NCI-H1930 (cell line): ENCODE measurements at regions not wholly inside any gene's neighbourhood (a gene's known extent, or its start where the extent isn't known, plus 50 kb on each side); places are given as distances from the start of the nearest gene placed in this dataset.
"Not testable (repeated sequence)": the region's sequence is repeated elsewhere in the genome, so short reads cannot be mapped to it uniquely, and the experiment has no call there.

Experiments
- DNase-seq, 2 experiments: peaks; one replicate each; lab custom pipeline; 2025; lab: John Stamatoyannopoulos, UW

- DNase-seq: no peak
Observed at GRCh38 chr6:81465859-81466258, 286.6 kb downstream of the TENT5A start.

DNA sequence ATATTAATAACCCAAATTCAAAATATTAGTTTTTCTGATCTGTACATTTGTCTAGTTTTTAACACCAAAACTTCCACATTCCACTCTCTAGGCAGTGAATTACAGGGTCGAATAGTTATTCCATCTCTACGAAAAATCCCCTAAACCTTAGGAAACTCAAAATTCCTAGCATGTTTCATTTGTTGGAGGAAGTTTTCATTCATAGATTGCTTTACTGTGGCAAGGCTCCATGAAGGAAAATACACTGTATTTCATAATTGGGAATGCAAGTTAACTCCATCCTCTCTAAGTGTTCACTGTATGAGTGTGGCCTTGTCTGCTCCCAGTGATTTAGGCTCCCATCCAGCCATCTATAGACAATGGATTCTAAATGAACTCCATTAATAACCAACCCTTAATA, 296.1 kb downstream of the TENT5A start:
- no peak for DNase-seq

DNA sequence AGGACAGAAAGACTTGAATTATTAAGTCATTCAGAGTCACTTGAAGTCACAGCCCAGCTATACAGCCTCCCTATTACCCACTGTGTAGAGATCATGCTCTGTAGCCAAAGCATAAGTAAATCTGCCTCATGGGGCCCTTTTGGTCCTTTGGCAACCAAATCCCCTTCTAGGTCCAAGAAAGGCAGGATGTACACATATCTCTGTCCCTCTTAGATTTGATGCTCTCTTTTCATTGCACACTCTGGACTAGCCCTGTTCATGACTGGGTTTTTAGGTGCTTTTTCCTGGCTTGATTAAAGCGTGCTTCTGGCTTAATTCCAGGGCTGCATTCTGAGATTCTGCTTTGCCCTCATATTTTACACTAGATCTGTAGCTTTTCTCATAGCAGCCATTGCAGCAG, 296.8 kb downstream of the TENT5A start:
- DNase-seq: no peak

DNA sequence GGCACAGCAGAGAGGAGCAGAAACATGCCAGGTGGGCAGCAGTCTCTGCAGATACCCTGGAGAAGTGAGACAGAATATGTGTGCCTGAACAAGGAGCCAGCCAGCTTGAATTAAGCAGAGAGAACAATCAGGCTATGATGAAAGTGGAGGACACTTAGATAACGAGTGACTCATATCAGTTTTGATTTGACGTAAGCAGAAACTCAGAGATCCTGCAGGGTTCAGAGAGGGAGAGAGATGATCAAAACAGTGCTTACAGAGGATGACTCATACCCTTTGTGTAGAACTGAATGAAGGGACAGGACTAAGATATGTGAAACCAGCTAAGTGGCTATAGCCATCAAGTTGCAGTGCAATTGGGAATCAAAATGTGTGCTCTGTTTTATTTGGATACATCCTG, 300.7 kb downstream of the TENT5A start:
- DNase-seq: no peak

DNA sequence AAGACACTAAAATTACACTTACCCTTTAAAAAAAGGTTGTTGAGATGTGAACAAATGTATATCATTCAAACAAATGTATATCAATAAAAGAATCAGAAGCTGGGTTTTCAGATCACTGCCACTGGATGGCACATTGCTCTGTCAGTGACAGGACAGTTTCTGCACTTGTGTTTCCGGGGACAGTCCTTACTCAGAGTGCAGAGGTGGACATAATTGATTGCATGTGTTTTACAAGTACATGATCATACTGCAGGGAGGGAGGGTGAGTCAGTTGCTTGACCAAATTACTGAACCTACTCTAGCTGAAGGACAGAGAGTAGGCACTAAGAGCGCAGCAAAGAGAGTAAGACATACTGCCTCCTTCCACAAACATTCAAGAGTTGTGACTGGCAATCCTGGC, 302.3 kb downstream of the TENT5A start:
- no peak for DNase-seq

GRCh38 chr6:81446509-81446908, 306.0 kb downstream of the TENT5A start:
- no peak for DNase-seq

DNA sequence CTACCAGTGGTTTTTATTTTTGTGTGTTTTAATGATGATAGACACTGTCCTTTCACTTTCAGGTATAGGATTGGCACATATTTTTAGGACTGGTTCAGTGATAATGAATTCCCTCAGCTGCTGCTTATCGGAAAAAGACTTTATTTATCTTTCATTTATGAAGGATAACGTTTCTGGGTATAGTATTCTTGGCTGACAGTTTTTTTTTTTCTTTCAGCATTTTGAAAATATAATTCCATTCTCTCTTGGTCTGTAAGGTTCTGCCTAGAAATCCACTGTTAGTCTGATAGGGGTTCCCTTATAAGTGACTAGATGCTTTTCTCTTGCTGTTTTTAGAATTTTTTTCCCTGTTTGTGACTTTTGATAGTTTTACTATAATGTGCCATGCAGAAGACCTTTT, 313.1 kb downstream of the TENT5A start:
- no peak for DNase-seq

GRCh38 chr6:81436990-81437389, 315.5 kb downstream of the TENT5A start:
- DNase-seq: no peak

DNA sequence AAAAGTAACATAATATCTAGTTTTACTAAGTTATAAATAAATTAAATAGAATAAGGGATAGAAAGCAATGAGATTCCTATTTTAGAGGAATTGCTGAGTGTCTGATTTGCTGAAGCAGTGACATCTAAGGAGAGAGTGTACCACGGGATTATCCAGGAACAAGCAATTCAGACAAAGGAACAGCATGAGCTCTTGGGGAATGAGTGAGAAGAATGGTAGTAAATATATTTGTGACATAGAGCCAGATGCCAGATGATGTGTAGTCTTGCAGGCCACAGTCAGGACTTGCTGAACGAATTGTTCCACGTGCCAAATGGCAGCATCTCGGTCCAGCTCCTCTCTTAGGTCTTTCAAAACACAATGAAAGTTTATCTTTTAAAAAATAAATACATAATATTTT, 339.2 kb downstream of the TENT5A start:
- DNase-seq: no peak

DNA sequence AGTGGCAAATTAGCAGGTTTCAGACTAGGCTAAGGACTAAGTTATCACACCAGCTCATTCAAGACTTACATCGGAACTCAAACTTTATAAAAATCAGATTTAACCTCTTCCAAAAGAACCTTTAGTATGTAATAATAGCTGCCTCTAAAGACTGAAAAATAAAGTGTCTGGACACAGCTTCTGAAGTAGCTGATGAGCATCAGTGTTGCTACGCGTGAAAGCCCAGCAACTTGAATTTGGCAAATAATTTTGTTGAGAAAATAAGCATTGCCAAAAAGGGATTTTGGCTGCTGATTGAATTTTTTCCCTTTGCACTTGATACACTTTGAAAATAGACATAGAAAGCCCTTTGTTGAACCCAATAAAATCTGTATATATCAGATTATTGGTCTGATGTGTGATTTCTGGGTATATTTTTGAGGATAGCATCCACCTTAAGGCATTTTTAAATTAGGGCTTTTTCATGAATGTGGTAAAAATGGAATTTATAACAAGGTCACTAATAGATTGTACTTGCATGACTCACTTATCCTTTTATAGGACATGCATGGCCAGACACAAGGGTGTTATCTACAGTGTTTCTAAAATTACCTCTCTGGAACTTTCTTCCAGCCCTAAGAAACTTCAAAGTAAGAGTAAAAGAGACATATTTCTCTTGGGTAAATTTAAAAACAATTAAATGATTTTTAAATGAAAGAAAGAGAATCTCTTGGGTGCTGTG, 350.4 kb downstream of the TENT5A start:
- DNase-seq: no peak

DNA sequence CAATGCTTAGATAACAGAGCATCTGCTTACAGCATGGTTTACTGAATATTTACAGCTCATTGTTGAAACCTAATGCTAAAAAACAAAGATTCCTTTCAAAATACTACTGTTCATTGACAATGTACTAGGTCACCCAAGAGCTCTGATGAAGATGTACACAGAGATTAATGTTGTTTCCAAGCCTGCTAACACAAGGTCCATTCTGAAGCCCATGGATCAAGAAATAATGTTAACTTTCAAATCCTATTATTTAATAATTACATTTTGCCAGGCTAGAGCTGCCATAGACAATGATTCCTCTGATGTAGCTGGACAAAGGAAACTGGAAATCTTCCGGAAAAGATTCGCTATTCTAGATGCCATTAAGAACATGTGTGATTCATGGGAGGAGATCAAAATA, 355.6 kb downstream of the TENT5A start:
- DNase-seq: no peak

GRCh38 chr6:81387163-81387562, 365.3 kb downstream of the TENT5A start:
- DNase-seq: no peak

DNA sequence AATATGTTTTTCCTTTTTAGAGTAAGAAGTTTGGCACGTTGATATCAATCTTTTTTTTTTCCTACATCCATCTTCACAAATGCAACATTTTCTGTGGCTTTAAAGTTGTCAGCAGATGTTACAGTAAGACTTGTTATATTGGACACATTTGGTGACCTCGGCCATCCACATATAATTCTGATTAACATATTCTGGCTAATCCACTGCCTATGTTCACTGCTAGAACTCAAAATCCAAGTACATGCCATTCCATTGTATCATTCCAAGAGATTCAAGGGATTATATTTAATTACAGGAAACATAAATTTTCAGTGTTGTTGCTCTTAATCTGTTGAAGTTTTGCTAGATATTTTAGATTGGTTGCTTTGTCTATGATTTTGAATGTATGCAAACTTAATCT, 367.6 kb downstream of the TENT5A start:
- no peak for DNase-seq

- no peak for DNase-seq
Observed at GRCh38 chr6:81383472-81383871, 369.0 kb downstream of the TENT5A start.

- no peak for DNase-seq
Observed at GRCh38 chr6:81382852-81383251, 369.6 kb downstream of the TENT5A start.

GRCh38 chr6:81381382-81381916, 371.0 kb downstream of the TENT5A start:
- DNase-seq: no peak

- DNase-seq: no peak
Observed at GRCh38 chr6:81380718-81381338, 371.7 kb downstream of the TENT5A start.

GRCh38 chr6:81376745-81377144, 375.7 kb downstream of the TENT5A start:
- no peak for DNase-seq

DNA sequence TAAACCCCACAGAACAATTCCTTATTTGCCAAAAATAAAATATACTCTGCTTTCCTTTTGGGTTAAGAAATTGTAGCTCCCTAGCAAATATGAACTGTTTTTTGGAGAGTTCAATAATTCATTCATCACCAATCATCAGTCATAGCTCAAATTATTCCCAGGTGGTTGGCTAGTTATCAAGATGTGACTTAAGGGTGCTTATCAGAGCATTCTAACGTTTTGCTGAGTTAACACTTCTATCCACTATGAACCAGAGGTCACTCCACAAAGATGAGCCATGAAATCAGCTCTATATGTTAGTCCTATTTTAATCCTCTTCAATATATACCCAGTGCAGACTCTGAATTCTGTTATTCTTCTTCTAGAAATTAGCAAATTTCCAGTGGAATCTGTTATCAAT, 379.1 kb downstream of the TENT5A start:
- DNase-seq: no peak

GRCh38 chr6:81371930-81372329, 380.6 kb downstream of the TENT5A start:
- DNase-seq: no peak

- no peak for DNase-seq
Observed at GRCh38 chr6:81366972-81367371, 385.5 kb downstream of the TENT5A start.

DNA sequence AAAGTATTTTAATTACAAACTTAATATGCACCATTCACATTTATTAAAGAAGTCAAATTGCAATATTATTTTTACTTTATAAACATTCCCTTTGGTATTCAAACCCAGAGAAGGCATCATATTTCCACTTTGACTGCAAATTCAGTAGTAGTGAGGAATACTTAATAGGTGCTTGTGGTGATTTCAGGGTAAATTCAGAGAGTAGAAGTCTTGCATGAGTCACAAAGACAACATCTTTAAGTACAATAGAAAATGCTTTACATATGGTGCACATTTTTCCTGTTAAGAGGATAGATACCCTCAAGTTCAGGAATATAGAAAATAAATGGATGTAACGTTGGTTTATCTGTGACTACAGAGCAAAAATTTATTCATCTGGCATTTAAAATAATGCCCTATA, 390.2 kb downstream of the TENT5A start:
- DNase-seq: no peak

DNA sequence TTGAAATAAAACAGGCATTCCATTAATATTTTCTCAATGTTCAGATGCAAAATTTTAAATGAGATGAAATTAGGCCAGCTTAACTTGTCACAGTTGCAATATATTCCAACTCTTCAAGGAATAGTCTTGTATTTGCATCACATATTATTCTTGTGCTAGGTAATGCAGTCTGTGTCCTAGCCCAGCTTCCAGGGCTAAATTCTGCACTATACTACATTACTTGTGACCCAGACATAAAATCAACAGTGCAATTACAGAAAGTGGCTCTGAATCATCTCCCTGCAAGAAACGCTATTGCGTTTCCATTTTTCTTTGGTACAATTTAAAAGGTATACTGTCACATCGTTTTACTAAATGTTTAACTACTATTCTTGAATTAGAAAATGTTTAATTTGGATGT, 399.2 kb downstream of the TENT5A start:
- no peak for DNase-seq

DNA sequence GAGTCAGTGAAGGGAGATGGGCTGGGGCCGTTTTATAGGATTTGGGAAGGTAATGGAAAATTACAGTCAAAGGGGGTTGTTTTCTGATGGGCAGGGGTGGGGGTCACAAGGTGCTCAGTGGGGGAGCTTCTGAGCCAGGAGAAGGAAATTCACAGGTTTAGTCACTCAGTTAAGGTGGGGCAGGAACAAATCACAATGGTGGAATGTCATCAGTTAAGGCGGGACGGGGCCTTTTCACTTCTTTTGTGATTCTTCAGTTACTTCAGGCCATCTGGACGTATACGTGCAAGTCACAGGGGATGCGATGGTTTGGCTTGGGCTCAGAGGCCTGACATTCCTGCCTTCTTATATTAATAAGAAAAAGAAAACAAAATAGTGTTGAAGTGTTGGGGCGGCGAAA, 408.5 kb downstream of the TENT5A start:
- DNase-seq: not testable (repeated sequence)
